HG03520 (cell line): ENCODE measurements at regions not wholly inside any gene's neighbourhood (a gene's known extent, or its start where the extent isn't known, plus 50 kb on each side); places are given as distances from the start of the nearest gene placed in this dataset.

Experiments used
- ATAC-seq: cut with Tn5 transposase; IDR thresholded peaks from one replicate; pipeline ENCODE4 v1.9.1; 2021; ENCODE audit warnings: mild to moderate bottlenecking, moderate library complexity; ENCODE audit not compliant: unreplicated experiment

GRCh38 chr1:208510192-208510952 is 266.2 kb upstream of the PLXNA2 start:
- ATAC-seq = no peak

GRCh38 chr1:208511242-208511860 is 267.2 kb upstream of the PLXNA2 start:
- ATAC-seq = no peak

GRCh38 chr1:208513799-208514198 is 269.6 kb upstream of the PLXNA2 start:
- no peak for ATAC-seq

GRCh38 chr1:208515129-208515528 is 270.9 kb upstream of the PLXNA2 start:
- ATAC-seq = no peak

GRCh38 chr1:208516780-208517179 is 272.6 kb upstream of the PLXNA2 start:
- no peak for ATAC-seq

GRCh38 chr1:208520438-208521099 is 276.4 kb upstream of the PLXNA2 start:
- ATAC-seq = no peak

GRCh38 chr1:208521534-208521933 is 277.4 kb upstream of the PLXNA2 start:
- ATAC-seq = no peak

GRCh38 chr1:208523007-208523406 is 278.8 kb upstream of the PLXNA2 start:
- no peak for ATAC-seq

- ATAC-seq = no peak
These were observed 280.2 kb upstream of the PLXNA2 start for GRCh38 chr1:208524376-208524775.

GRCh38 chr1:208524925-208525324 is 280.7 kb upstream of the PLXNA2 start:
- ATAC-seq = no peak

- no peak for ATAC-seq
These were observed 281.2 kb upstream of the PLXNA2 start for GRCh38 chr1:208525417-208525816.

- ATAC-seq = no peak
These were observed 282.5 kb upstream of the PLXNA2 start for GRCh38 chr1:208526613-208527125.

GRCh38 chr1:208527156-208527555 is 283.0 kb upstream of the PLXNA2 start:
- ATAC-seq = no peak

- ATAC-seq = no peak
These were observed 284.5 kb upstream of the PLXNA2 start for GRCh38 chr1:208528578-208529240.

- no peak for ATAC-seq
These were observed 287.0 kb upstream of the PLXNA2 start for GRCh38 chr1:208531003-208531750.

- no peak for ATAC-seq
These were observed 289.8 kb upstream of the PLXNA2 start for GRCh38 chr1:208533746-208534598.

GRCh38 chr1:208534599-208534897 is 290.4 kb upstream of the PLXNA2 start:
- ATAC-seq = no peak

GRCh38 chr1:208534979-208535378 is 290.8 kb upstream of the PLXNA2 start:
- no peak for ATAC-seq

GRCh38 chr1:208535511-208535910 is 291.3 kb upstream of the PLXNA2 start:
- ATAC-seq = no peak

- ATAC-seq = no peak
These were observed 292.0 kb upstream of the PLXNA2 start for GRCh38 chr1:208536212-208536611.
